Fibroblast of upper back skin (primary cell): ENCODE measurements at regions not wholly inside any gene's neighbourhood (a gene's known extent, or its start where the extent isn't known, plus 50 kb on each side); places are given as distances from the start of the nearest gene placed in this dataset.
A peak's percentile ranks its signal among the peaks of the same experiment; 100 is the strongest.
"Not testable (repeated sequence)": the region's sequence is repeated elsewhere in the genome, so short reads cannot be mapped to it uniquely, and the experiment has no call there.

Experiments used
- DNase-seq: peaks from one replicate; pipeline ENCODE4 v3.0.0-alpha.2; 2013

GRCh38 chr20:40860487-40860902, 168.1 kb upstream of the TOP1 start:
- peak; percentile 77 for DNase-seq

GRCh38 chr20:40861427-40862008, 167.1 kb upstream of the TOP1 start:
- DNase-seq, result no peak

DNA sequence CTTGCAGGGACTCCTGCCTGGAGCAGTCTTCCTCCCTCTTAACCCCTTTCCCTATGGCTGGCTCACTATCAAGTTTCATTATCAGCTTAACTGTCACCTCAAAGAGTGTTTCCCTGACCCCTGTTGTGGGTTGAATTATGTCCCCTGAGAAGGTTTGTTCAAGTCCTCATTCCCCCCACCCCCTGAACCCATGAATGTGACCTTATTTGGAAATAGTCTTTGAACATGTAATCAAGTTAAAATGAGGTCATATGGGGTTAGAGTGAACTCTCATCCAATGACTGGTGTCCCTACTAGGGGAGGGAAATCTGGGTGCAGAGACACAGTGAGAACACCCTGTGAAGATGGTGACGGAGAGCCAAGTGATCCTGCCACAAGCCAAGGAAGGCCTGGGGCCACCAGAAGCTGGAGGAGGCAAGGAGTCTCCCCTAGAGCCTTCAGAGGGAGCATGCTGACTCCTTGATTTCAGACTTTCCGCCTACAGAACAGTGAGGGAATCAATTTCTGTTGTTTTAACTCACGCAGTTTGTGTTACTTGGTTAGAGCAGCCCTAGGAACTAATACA, 165.2 kb upstream of the TOP1 start:
- DNase-seq, result no peak

- DNase-seq, result no peak
Observed at GRCh38 chr20:40864470-40864869, 164.2 kb upstream of the TOP1 start.

DNA sequence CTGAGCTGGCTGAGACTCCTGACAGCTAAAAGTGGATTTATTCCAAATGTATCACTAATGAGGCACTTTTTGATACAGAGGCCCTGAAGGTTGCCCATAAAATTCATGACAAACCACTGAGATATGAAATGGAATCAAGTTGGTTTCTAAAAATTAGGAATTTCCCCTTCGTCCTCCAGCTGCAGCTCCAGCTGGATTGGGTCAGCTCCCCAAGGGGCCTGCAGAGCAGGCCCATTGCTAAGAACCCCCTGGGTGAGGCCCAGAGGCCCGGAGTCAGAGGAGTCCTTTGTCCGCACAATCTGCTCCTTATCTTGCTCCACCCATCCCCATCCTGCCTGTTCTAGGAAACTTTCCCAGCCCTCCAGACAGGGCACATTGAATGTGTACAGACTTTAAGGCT, 163.5 kb upstream of the TOP1 start:
- DNase-seq, result peak; percentile 3

DNA sequence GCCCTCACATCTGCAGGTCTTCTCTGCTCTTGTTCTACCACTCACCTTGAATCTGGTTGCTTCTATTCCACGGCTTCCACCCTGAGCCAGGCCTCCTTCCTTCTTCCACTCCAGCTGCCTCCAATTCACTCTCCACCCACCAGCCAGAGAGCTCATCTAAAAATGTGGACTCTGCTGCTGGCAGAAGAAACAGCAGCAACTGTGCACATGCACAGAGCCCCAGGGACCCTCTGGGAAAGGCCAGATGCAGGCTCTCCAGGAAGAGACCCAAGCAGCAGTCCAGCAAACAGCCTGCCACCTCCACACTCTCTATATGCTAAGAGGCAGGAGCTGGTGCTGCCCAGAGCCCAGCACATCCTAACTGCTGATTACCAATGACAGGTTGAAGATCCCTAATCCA, 162.6 kb upstream of the TOP1 start:
- no peak for DNase-seq

DNA sequence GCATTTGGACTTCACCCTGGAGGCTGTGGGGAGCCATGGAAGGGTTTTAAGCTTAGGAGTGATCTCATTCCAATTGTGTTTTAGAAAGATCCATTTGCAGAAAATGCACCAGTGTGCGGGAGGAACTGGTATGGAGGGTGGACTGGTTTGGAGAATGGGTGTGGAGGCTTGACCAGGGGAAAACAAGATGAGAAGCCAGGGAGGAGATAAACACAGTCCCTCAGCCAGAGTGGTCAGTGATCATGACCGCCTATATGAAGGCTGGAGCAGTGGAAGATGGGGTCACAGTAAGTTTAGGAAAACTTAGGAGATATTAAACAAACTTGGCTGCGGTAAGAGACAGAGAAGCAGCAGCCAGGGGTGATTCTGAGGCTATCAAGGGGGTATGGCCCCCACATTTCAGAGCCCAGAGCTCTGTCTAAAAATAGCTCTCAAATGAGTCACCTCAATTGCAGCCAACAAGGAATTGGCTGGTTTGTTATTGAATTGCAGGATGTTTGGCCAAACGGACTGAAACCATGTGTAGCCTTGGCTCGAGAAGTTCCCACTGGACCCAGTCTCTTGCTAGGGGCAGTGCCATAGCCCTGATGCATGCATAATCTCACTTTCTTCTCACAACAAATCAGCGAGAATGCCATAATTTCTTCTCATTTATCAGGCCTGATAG, 159.9 kb upstream of the TOP1 start:
- DNase-seq, result peak; percentile 80

GRCh38 chr20:40869218-40870147, 159.1 kb upstream of the TOP1 start:
- no peak for DNase-seq

GRCh38 chr20:40875116-40876085, 153.2 kb upstream of the TOP1 start:
- no peak for DNase-seq

DNA sequence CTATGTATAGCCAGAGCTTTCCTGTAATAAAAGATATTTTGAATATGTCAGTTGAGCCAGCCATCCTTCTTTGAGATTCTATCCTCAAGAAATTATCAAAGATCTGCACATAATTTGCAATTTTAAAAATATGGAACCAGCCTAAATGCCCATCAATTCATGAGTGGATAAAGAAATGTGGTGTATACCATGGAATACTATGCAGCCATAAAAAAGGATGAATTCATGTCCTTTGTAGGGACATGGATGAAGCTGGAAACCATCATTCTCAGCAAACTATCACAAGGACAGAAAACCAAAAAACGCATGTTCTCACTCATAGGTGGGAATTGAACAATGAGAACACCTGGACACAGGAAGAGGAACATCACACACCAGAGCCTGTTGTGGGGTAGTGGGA, 150.5 kb upstream of the TOP1 start:
- DNase-seq, result not testable (repeated sequence)

DNA sequence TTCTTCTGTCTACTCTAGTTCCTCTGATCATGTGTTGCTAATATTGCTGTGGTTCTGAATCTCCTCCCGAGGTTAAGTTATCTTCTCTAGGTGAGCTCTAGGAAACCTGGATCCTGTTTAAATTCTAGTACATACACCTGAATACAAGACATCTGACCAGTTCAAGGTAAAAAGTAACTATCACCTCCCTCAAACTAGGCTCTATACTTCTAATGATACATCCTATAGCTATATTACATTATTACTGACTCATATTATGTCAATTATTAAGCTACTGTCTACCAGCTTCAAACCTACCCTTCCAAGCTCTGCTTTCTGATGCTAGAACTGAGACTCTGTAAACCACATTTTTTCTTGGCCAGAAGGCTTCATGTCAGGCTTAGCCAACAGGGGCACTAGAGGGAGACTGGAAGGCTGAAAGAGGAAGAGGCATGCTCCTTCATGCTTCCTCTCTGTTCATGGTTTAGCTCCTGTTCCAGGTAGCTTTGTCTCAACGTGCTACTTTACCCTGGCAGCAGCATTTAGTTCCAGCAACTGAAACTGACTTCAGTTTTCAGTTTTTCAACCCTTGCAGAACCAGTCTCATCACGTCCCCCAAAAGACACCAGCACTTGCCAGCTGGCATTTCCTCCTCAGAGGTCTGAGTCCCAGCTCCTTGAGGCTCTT, 148.4 kb upstream of the TOP1 start:
- no peak for DNase-seq

DNA sequence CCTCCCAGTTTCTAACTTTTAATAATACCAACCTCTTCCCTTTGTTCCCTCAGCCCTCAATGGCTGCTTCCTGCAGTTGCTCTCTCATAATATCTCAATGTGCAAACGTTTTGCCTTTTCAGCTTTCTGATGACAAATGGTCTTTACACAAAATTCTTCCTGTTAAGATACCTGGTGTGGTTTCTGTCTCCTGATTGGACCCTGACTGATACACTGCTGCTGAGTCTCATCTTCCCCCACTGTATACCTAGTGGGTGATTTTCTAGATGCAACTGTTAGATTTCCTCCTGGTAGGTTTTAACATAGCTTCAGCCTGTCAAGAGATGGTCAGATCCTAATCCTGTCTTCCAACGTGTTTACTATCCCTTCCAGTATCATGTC, 147.9 kb upstream of the TOP1 start:
- DNase-seq, result no peak

DNA sequence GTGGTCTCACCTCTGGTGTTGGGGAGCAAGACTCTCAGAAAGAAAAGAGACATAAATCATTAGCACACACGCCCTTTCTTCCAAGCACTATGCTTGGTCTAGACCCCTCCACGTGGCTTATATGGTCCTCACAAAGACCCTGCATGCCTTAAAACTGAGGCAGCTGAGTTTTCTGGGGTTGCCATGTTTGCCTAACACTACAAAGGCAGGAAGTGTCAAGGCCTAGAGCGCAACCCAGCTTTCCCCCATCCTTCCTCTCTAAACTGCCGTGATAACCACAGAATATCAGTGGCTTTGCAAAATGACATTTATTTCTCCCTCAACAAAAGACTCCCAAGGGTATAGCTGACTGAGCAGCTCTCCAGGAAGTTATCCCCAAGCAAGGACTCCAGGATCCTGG, 146.5 kb upstream of the TOP1 start:
- no peak for DNase-seq

DNA sequence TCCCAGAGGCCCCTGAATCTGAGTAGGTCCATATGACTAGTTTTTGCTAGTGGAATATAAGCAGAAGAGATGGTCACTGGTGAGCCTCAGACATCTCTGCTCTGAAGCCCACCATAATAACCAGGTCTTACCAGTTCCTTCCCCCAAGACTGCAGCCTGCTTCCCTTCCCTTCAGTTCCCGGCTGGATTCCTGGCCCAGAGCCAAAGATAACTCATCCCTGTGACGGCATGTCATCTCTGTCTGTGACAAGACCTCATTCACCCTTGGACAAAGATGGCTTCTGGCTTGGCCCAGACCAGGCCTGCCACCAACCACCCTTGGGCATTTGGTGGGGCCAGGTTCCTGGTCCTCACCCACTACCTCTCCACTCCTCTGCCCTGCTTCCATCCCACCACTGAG, 145.5 kb upstream of the TOP1 start:
- DNase-seq, result peak; percentile 3

- DNase-seq, result no peak
Observed at GRCh38 chr20:40887105-40887504, 141.5 kb upstream of the TOP1 start.

DNA sequence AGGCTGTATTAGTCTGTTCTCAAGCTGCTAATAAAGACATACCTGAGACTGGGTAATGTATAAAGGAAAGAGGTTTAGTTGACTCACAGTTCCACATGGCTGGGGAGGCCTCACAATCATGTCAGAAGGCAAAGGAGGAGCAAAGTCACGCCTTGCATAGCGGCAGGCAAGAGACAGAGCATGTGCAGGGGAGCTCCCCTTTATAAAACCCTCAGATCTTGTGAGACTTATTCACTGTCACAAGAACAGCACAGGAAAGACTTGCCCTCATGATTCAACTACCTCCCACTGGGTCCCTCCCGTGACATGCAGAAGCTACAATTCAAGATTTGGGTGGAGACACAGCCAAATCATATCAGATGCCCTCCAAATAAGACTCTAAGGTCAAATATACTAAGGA, 139.4 kb upstream of the TOP1 start:
- not testable (repeated sequence) for DNase-seq

DNA sequence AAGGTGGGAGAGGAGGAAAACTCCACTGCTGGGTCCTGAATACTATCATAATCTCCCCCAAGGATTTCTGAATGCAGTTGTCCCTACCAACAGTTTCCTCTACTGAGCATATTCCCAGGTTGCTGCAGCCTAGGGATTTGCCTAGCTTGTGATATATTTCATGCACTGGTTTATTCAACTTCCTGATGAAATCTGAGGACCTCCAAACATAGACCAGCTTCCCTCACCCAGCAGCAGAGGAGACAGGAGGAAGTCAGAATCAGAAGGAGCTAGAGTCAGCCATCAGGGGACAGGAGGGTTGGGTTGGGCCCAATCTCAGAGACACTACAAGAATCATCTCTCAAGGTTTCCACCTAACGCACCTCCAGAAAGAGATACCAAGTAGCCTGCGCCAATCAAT, 138.4 kb upstream of the TOP1 start:
- DNase-seq, result no peak

GRCh38 chr20:40890635-40891034, 138.0 kb upstream of the TOP1 start:
- DNase-seq, result no peak

DNA sequence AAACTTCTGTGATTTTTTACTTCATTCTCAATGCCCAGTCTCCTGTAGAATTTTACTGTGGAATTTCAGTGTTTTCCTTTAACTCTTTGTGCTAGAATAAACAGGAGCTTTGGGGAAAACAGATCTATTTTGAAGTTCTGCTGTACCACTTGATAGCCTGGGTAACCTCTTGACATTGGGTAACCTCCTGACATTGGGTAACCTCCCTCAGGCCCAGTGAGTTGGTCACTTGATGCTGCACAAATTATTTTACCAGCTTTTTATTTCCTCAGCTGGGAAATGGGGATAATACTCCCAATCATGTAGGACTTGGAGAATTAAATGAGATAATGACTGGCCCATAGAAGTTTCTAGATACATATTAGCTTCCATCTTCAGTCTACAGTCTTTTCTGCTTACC, 137.3 kb upstream of the TOP1 start:
- DNase-seq, result no peak

GRCh38 chr20:40892642-40893041, 136.0 kb upstream of the TOP1 start:
- no peak for DNase-seq

- no peak for DNase-seq
Observed at GRCh38 chr20:40893610-40894236, 134.9 kb upstream of the TOP1 start.
